SU-DHL-6 (cell line): ENCODE measurements at regions not wholly inside any gene's neighbourhood (a gene's known extent, or its start where the extent isn't known, plus 50 kb on each side); places are given as distances from the start of the nearest gene placed in this dataset.
"Not testable (repeated sequence)": the region's sequence is repeated elsewhere in the genome, so short reads cannot be mapped to it uniquely, and the experiment has no call there.

Experiments
- EZH2phosphoT487 ChIP-seq: fragments of 200-600 bp; sonication (generic), shearing (Covaris generic); conservative IDR thresholded peaks from 2 replicates; pipeline ENCODE4 v1.6.1; 2018; ENCODE audit warnings: mild to moderate bottlenecking, antibody characterized with exemption, low read length, moderate library complexity, mixed read lengths
- TF ChIP-seq, protein P1 (sequence below): fragments of 200-600 bp; sonication (generic); IDR thresholded peaks from one replicate; pipeline ENCODE4 v1.5.1; 2017; ENCODE audit warnings: antibody characterized with exemption, mild to moderate bottlenecking, low read length, moderate library complexity; ENCODE audit not compliant: insufficient read depth, poor library complexity, severe bottlenecking

- TF ChIP-seq, protein P1, sequence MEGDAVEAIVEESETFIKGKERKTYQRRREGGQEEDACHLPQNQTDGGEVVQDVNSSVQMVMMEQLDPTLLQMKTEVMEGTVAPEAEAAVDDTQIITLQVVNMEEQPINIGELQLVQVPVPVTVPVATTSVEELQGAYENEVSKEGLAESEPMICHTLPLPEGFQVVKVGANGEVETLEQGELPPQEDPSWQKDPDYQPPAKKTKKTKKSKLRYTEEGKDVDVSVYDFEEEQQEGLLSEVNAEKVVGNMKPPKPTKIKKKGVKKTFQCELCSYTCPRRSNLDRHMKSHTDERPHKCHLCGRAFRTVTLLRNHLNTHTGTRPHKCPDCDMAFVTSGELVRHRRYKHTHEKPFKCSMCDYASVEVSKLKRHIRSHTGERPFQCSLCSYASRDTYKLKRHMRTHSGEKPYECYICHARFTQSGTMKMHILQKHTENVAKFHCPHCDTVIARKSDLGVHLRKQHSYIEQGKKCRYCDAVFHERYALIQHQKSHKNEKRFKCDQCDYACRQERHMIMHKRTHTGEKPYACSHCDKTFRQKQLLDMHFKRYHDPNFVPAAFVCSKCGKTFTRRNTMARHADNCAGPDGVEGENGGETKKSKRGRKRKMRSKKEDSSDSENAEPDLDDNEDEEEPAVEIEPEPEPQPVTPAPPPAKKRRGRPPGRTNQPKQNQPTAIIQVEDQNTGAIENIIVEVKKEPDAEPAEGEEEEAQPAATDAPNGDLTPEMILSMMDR, result not testable (repeated sequence)
- not testable (repeated sequence) for TF ChIP-seq EZH2phosphoT487
Observed at GRCh38 chr21:15218476-15218875, 153.7 kb upstream of the NRIP1 start.
